Large intestine (tissue), 3 donors: ENCODE measurements at regions not wholly inside any gene's neighbourhood (a gene's known extent, or its start where the extent isn't known, plus 50 kb on each side); places are given as distances from the start of the nearest gene placed in this dataset.
"Not testable (repeated sequence)": the region's sequence is repeated elsewhere in the genome, so short reads cannot be mapped to it uniquely, and the experiment has no call there.

Source experiments
- DNase-seq, 2 donors: peaks; one replicate each; pipeline versions ENCODE4 v3.0.0 to v3.0.0-alpha.2; 2013
- H3K27ac ChIP-seq: one replicate; pipeline ENCODE4 v1.5.1; 2013; ENCODE audit warnings: low read length
- H3K27me3 ChIP-seq: 2 replicates; pipeline ENCODE4 v1.6.1; 2013; ENCODE audit warnings: low read length; ENCODE audit not compliant: control insufficient read depth, insufficient read depth
- H3K36me3 ChIP-seq: 2 replicates; pipeline ENCODE4 v1.6.1; 2013; ENCODE audit warnings: low read length; ENCODE audit not compliant: control insufficient read depth, insufficient read depth
- H3K4me1 ChIP-seq: one replicate; pipeline ENCODE4 v1.6.1; 2013; ENCODE audit warnings: low read length; ENCODE audit not compliant: control insufficient read depth, insufficient read depth
- H3K4me3 ChIP-seq: one replicate; pipeline ENCODE4 v1.5.1; 2013; ENCODE audit warnings: low read length
- H3K9me3 ChIP-seq: one replicate; pipeline ENCODE4 v1.6.1; 2013; ENCODE audit warnings: mild to moderate bottlenecking, low read depth, low read length, moderate library complexity; ENCODE audit not compliant: control insufficient read depth
- WGBS: methylation state at CpG from one replicate; pipeline ENCODE4 v1.1.5; 2013; ENCODE audit warnings: low lambda C conversion rate; ENCODE audit not compliant: insufficient coverage; 5-methylcytosine and 5-hydroxymethylcytosine counted together

DNA sequence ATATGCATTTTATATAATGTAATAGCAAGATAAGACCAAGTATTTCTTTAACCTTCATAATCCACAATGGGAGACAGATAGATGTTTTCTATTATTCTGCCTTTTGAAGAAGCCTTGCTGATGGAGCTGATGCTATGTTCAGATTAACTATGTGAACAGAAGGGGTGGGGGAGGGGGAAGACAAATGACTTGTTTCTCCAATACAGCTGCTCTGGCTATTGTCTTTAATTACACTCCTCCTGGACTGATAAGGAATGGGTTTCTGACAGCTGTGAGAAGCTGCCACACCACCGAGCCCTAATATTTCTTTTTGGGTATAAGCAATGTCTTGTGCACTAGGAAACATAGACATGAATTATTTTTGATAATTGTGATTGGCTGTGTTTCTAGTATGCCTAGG is 62.0 kb downstream of the CAVIN4 start:
- DNase-seq: no peak
- Histone ChIP-seq H3K4me1 (no peaks in the 10 kb centered on the region), H3K36me3 (no peaks in the 10 kb centered on the region), H3K4me3 (no peak overlapping the region), H3K27me3 (no peaks in the 10 kb centered on the region), H3K9me3 (no peaks in the 10 kb centered on the region), H3K27ac (no peak overlapping the region)
- no CpG with 5 or more reads among the region's 1 CpG for WGBS

DNA sequence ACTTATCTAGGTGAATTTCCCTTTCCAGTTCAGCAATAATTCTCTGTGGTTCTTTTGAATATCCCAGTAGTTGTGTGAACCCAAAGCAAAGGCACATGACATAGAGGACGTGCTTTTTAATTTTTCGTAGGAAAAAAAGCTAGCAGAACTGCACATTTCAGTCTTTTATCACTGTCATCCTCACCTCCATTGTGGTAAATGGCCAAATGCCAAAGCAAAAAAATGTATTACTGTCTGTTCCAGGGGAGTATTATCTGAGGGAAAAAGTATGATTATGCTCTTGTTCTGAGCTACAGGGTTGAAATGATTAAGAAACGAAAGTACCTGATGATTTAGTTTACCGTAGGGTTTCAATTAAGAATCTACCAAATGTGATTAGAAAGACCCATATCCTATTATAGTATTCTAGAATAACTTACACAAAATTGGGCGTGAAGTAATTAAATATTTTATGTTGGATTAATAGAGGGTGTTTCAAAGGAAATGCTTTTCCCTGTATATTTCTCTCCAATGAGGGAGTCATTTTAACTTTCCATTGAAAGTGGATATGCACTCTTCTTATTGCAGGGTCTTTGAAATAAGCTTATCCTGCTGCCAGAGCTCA is 62.7 kb downstream of the CAVIN4 start:
- Histone ChIP-seq H3K36me3 (no peaks in the 10 kb centered on the region), H3K4me3 (no peak overlapping the region), H3K27me3 (no peaks in the 10 kb centered on the region), H3K4me1 (no peaks in the 10 kb centered on the region), H3K9me3 (no peaks in the 10 kb centered on the region), H3K27ac (no peak overlapping the region)
- no peak for DNase-seq
- 94% methylated on average over 3 of the region's 5 CpGs for WGBS

DNA sequence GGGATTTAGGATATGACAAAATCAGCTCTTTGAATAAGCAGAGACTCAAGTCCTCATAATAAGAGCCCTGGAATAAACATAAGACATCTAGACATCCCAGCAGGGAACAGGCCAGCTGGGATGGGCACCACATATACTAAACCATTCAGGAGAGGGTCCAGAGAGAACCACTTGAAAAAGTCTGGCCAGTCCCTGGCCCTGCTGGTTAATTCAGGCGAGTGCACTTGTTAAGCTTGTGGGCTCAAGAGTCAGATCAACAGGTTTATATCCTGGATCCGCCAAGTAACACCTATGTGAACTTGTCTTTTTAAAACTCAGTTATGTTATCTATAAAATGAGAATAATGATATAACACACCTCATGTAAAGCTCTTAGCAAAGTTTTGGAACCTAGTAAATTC is 63.3 kb downstream of the CAVIN4 start:
- WGBS: no CpG with 5 or more reads among the region's 2 CpGs

DNA sequence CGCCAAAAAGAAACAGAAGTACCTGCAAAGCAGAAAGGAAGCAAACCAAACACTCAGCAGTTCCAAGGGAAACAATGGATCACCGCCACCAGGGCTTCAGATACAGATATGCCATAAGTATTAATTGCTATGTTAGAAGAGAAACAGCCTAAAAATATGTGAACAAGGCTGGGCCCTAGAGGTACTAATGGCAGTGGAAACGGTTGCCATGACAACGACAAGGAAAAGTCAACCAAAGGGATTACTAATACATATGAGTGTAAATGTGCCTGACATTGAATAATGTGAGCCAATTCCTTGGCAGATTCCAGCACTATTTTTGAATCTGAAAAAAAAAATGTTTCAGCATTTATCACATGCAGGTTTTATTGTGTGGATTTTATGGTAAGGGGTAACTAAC is 75.0 kb downstream of the CAVIN4 start:
- no peak for DNase-seq
- no peaks in the 10 kb centered on the region for H3K9me3 ChIP-seq
- H3K27me3 ChIP-seq: no peaks in the 10 kb centered on the region
- no peak overlapping the region for H3K4me3 ChIP-seq
- H3K4me1 ChIP-seq: no peaks in the 10 kb centered on the region
- no peaks in the 10 kb centered on the region for H3K36me3 ChIP-seq
- 92% methylated on average over 3 of the region's 4 CpGs for WGBS
- H3K27ac ChIP-seq: no peak overlapping the region

More for the DNA sequence above, 63.3 kb downstream of the CAVIN4 start:
- DNase-seq: no peak
- H3K36me3 ChIP-seq: no peaks in the 10 kb centered on the region
- H3K4me1 ChIP-seq: no peaks in the 10 kb centered on the region
- H3K4me3 ChIP-seq: no peak overlapping the region
- H3K27ac ChIP-seq: no peak overlapping the region
- no peaks in the 10 kb centered on the region for H3K9me3 ChIP-seq
- no peaks in the 10 kb centered on the region for H3K27me3 ChIP-seq

DNA sequence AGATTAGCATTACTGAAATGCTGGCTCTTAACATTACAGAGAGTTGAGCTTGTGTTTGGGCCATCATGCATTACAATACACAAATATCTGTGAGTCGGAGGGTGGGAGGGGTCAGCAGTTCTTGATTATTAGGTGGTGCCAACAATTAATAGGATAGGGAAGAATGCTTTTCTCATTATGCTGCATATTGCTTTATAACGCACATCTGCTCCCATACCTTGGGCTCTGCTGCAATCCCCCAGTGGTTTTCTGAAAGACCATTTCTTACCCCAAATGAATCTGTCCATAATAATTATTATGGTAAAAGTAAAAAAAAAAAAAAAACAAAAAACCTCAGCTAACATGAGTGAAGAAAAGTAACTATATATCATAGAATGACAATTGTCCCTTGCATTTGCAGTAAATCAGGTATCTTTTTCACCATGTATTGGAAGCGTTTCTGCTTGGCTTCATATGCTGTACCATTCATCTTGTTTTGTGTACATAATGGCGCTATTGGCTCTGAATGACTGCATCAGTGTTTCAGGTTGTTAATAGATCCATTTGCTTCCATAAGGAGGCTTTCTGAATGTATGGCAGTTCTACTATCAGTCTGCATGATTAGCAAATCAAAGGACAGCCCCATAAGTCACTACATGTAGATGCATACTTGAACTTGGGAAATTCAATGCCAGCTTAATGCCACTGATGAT is 75.9 kb downstream of the CAVIN4 start:
- WGBS: 100% methylated on average over 1 of the region's 4 CpGs

DNA sequence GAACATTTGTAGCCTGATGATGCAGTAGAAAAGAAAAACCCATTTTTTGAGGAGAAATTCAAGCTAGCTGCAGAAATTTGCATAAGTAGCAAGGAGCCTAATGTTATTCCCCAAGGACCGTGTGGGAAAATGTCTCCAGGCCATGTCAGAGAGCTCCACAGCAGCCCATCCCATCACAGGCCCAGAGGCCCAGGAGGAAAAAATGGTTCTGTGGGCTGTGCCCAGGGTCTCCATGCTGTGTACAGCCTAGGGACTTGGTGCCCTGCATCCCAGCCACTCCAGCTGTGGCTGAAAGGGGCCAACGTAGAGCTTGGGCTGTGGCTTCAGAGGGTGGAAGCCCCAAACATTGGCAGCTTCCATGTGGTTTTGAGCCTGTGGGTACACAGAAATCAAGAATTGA is 79.0 kb downstream of the CAVIN4 start:
- DNase-seq, H3K36me3 ChIP-seq, H3K4me1 ChIP-seq, H3K27me3 ChIP-seq, H3K9me3 ChIP-seq, H3K4me3 ChIP-seq, H3K27ac ChIP-seq: not testable (repeated sequence)
- no CpG with 5 or more reads among the region's 2 CpGs for WGBS

More for the DNA sequence above, 75.9 kb downstream of the CAVIN4 start:
- no peak for DNase-seq
- Histone ChIP-seq H3K27ac (no peak overlapping the region), H3K27me3 (no peaks in the 10 kb centered on the region), H3K4me1 (no peaks in the 10 kb centered on the region), H3K9me3 (no peaks in the 10 kb centered on the region), H3K4me3 (no peak overlapping the region), H3K36me3 (no peaks in the 10 kb centered on the region)

DNA sequence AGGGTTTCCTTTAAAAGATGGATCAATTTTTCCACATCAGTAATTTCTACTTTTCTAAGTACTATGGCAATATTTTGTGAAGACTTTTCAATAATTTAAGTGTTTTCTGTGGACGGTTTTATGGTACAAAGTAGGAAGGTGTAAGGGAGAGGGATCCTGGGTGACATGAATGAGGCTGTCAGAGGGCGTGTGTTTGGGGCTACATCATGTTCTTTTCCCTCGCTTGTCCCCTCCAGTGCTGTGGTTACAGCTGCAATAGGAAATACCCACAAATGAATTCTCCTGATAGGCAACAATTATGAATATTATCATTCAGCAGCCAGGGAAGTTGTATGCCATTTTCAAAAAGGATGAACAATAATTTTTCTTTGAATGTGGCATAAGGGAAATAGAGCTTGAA is 83.8 kb downstream of the CAVIN4 start:
- no peak overlapping the region for H3K27ac ChIP-seq
- no peaks in the 10 kb centered on the region for H3K36me3 ChIP-seq
- no peaks in the 10 kb centered on the region for H3K4me1 ChIP-seq
- no peaks in the 10 kb centered on the region for H3K9me3 ChIP-seq
- no peak overlapping the region for H3K4me3 ChIP-seq
- H3K27me3 ChIP-seq: no peaks in the 10 kb centered on the region
- DNase-seq: no peak
- WGBS: no CpG with 5 or more reads among the region's 3 CpGs

DNA sequence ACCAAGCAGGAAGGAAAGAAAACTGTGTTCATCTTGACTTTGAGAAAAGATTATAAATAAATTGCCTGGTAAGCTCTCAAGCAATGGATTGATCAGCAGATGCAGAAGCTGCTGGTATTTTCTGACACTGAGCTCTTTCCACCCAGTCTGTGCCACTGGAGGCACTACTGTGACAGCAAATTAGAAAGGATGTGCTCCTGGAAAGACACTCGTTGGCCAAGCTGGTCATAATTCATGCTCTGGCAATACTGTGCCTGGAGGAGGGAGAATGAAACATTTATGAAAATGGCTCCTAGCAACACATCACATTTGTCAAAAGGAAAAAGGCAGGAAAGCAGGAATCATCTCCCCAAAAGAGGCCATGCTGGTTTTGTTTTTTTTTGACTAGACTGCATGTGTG is 84.2 kb downstream of the CAVIN4 start:
- no peaks in the 10 kb centered on the region for H3K36me3 ChIP-seq
- WGBS: no CpG with 5 or more reads among the region's 1 CpG
- no peak overlapping the region for H3K27ac ChIP-seq
- H3K4me3 ChIP-seq: no peak overlapping the region
- no peaks in the 10 kb centered on the region for H3K9me3 ChIP-seq
- H3K27me3 ChIP-seq: no peaks in the 10 kb centered on the region
- no peaks in the 10 kb centered on the region for H3K4me1 ChIP-seq
- no peak for DNase-seq

DNA sequence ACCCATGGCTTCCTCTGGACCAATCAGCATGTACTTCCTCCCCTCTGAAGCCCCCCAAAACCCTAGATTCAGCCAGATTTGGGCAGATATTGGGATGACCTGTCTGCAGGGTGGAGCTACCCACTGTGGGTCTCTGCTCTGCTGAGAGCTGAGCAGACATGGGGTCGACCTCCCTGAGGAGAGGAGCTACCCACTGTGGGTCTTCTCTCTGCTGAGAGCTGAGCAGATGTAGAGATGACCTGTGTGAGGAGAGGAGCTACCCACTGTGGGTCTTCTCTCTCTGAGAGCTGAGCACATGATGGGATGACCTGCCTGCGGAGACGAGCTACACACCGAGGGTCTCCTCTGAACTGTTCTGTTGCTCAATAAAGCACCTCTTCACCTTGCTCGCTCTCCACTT is 89.6 kb downstream of the CAVIN4 start:
- no peaks in the 10 kb centered on the region for H3K27me3 ChIP-seq
- H3K4me3 ChIP-seq: no peak overlapping the region
- no peaks in the 10 kb centered on the region for H3K36me3 ChIP-seq
- DNase-seq: no peak
- H3K4me1 ChIP-seq: no peaks in the 10 kb centered on the region
- no peak overlapping the region for H3K27ac ChIP-seq
- WGBS: no CpG with 5 or more reads among the region's 5 CpGs
- H3K9me3 ChIP-seq: no peaks in the 10 kb centered on the region

DNA sequence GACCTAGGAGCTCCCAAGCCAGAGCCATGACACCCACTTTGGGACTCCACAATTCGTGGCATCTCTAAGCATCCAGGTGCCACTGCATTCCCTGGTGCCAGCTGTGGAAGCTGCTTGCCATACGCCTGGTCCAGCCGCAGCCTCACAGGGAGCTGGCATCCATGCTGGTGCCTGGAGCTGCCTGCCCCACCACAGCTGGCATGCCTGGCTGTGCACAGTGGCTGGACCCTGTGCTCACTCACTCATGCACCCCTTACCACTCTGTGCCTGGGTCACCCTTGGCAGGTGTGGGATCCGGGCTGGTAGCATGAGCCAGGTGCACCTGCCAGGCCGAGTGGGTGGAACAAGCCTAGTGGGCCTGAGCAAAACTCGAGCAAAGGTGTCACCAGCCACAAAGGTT is 90.1 kb downstream of the CAVIN4 start:
- H3K9me3 ChIP-seq: no peaks in the 10 kb centered on the region
- H3K27me3 ChIP-seq: no peaks in the 10 kb centered on the region
- no CpG with 5 or more reads among the region's 6 CpGs for WGBS
- H3K4me3 ChIP-seq: no peak overlapping the region
- no peaks in the 10 kb centered on the region for H3K36me3 ChIP-seq
- H3K4me1 ChIP-seq: no peaks in the 10 kb centered on the region
- H3K27ac ChIP-seq: no peak overlapping the region
- no peak for DNase-seq

DNA sequence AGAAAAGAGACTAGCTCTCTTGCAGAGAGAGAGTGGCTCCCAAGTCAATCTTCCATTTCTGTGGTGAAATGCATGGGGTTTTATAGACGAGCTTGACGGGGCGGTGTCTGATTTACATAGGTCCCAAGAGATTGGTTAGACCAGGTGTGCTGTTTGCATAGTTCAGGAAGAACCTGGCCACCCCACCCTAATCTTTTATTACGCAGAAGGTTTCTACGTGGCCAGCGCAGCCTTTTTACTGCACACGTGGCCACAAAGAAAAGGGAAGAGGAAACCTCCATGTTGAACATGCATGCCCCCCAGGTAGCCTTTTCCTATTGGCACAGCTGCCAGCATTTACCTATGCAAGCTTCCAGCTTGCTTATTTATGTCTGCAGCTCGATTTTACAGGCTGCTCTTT is 92.1 kb downstream of the CAVIN4 start:
- H3K27ac ChIP-seq: no peak overlapping the region
- no peak for DNase-seq
- WGBS: 20% methylated on average over 1 of the region's 8 CpGs

More for the DNA sequence above, 92.1 kb downstream of the CAVIN4 start:
- H3K36me3 ChIP-seq: no peaks in the 10 kb centered on the region
- no peaks in the 10 kb centered on the region for H3K9me3 ChIP-seq
- no peaks in the 10 kb centered on the region for H3K4me1 ChIP-seq
- H3K4me3 ChIP-seq: no peak overlapping the region
- H3K27me3 ChIP-seq: no peaks in the 10 kb centered on the region
